CD14-positive monocyte (primary cell): ENCODE measurements at regions not wholly inside any gene's neighbourhood (a gene's known extent, or its start where the extent isn't known, plus 50 kb on each side); places are given as distances from the start of the nearest gene placed in this dataset.

ENCODE experiments used
- DNase-seq, 3 donors: peaks; one replicate each; pipeline ENCODE4 v3.0.0-alpha.2; 2011 to 2022
- H2AFZ ChIP-seq: 2 replicates; pipeline ENCODE4 v1.6.0; 2012; ENCODE audit warnings: mild to moderate bottlenecking, low read depth, low read length, inconsistent platforms; ENCODE audit not compliant: insufficient read depth, poor library complexity, severe bottlenecking
- H3K27ac ChIP-seq, 2 donors: 1 replicate in 1 of 2; 2 replicates in 1 of 2; pipeline ENCODE4 v1.5.1; 2012 to 2013; ENCODE audit warnings: low read length in 2 of 2, control low read depth in 1 of 2, inconsistent platforms in 1 of 2, low read depth in 1 of 2, mild to moderate bottlenecking in 1 of 2
- H3K27me3 ChIP-seq, 2 donors: one replicate each; pipeline versions ENCODE4 v1.6.0 to v1.6.1; 2011 to 2013; ENCODE audit warnings: low read length in 2 of 2; ENCODE audit not compliant: control insufficient read depth in 2 of 2, insufficient read depth in 2 of 2
- H3K36me3 ChIP-seq, 2 donors: replicated peaks in 1 of 2; 1 replicate in 1 of 2; 2 replicates in 1 of 2; pipeline versions ENCODE4 v1.5.1 to v1.6.1; 2012 to 2013; ENCODE audit warnings: low read length in 2 of 2, control low read depth in 1 of 2, inconsistent platforms in 1 of 2, mild to moderate bottlenecking in 1 of 2; ENCODE audit not compliant: insufficient read depth in 2 of 2, control insufficient read depth in 1 of 2
- H3K4me1 ChIP-seq, 2 donors: 1 replicate in 1 of 2; 2 replicates in 1 of 2; pipeline versions ENCODE4 v1.5.1 to v1.6.1; 2012 to 2013; ENCODE audit warnings: low read length in 2 of 2, control low read depth in 1 of 2, inconsistent platforms in 1 of 2, mild to moderate bottlenecking in 1 of 2, moderate library complexity in 1 of 2; ENCODE audit not compliant: insufficient read depth in 2 of 2, control insufficient read depth in 1 of 2
- H3K4me2 ChIP-seq: replicated peaks from 2 replicates; pipeline ENCODE3; 2012; ENCODE audit warnings: low read length, moderate library complexity, mild to moderate bottlenecking; ENCODE audit not compliant: poor library complexity, severe bottlenecking; ENCODE audit errors: extremely low read depth
- H3K4me3 ChIP-seq, 3 experiments: fragments of 200-600 bp in 1 of 3; sonication (generic) in 1 of 3; replicated peaks in 1 of 3; 1 replicate in 2 of 3; 2 replicates in 1 of 3; pipeline ENCODE4 v1.5.1; 2011 to 2013; ENCODE audit warnings: low read length in 3 of 3, mild to moderate bottlenecking in 3 of 3, control low read depth in 2 of 3, low read depth in 2 of 3, inconsistent platforms in 1 of 3, moderate library complexity in 1 of 3
- H3K79me2 ChIP-seq: 2 replicates; pipeline ENCODE4 v1.6.0; 2012; ENCODE audit warnings: mild to moderate bottlenecking, control low read depth, inconsistent platforms, low read length, moderate library complexity; ENCODE audit not compliant: insufficient read depth
- H3K9ac ChIP-seq: 2 replicates; pipeline ENCODE4 v1.6.0; 2017; ENCODE audit warnings: low read length, mild to moderate bottlenecking; ENCODE audit not compliant: insufficient read depth, poor library complexity, severe bottlenecking
- H3K9me3 ChIP-seq, 2 donors: replicated peaks in 1 of 2; 1 replicate in 1 of 2; 2 replicates in 1 of 2; pipeline versions ENCODE4 v1.5.1 to v1.6.1; 2012 to 2013; ENCODE audit warnings: low read length in 2 of 2, control low read depth in 1 of 2; ENCODE audit not compliant: control insufficient read depth in 1 of 2, insufficient read depth in 1 of 2
- H4K20me1 ChIP-seq: 2 replicates; pipeline ENCODE4 v1.6.0; 2012; ENCODE audit warnings: mild to moderate bottlenecking, low read length, control low read depth, moderate library complexity; ENCODE audit not compliant: insufficient read depth
- H3K27ac Mint-ChIP-seq, 7 donors: one replicate each; pipeline ENCODE4 v1.8.0; 2020; ENCODE audit warnings: mild to moderate bottlenecking in 7 of 7, mixed read lengths in 7 of 7, moderate library complexity in 6 of 7, inconsistent platforms in 2 of 7
- H3K27me3 Mint-ChIP-seq, 3 donors: one replicate each; pipeline ENCODE4 v1.8.0; 2021 to 2022; ENCODE audit warnings: low read depth in 3 of 3, mild to moderate bottlenecking in 3 of 3, mixed read lengths in 3 of 3, moderate library complexity in 3 of 3, inconsistent platforms in 1 of 3
- H3K36me3 Mint-ChIP-seq, 2 donors: one replicate each; pipeline ENCODE4 v1.8.0; 2020; ENCODE audit warnings: mixed read lengths in 2 of 2, inconsistent platforms in 1 of 2, mild to moderate bottlenecking in 1 of 2
- H3K4me1 Mint-ChIP-seq: one replicate; pipeline ENCODE4 v1.8.0; 2020; ENCODE audit warnings: mild to moderate bottlenecking, mixed read lengths
- H3K4me3 Mint-ChIP-seq, 2 donors: one replicate each; pipeline ENCODE4 v1.8.0; 2020; ENCODE audit warnings: mild to moderate bottlenecking in 2 of 2, mixed read lengths in 2 of 2, moderate library complexity in 1 of 2
- H3K9me3 Mint-ChIP-seq, 7 donors: one replicate each; pipeline ENCODE4 v1.8.0; 2020 to 2022; ENCODE audit warnings: mixed read lengths in 7 of 7, mild to moderate bottlenecking in 6 of 7, moderate library complexity in 6 of 7, inconsistent platforms in 2 of 7
- CTCF ChIP-seq: fragments of 200-600 bp; IDR thresholded peaks from one replicate; pipeline ENCODE4 v1.8.0; 2022; ENCODE audit warnings: antibody characterized with exemption, mild to moderate bottlenecking
- WGBS: methylation state at CpG from one replicate; pipeline ENCODE4 v1.1.5; 2013; ENCODE audit warnings: missing lambda C conversion rate; ENCODE audit not compliant: insufficient coverage; 5-methylcytosine and 5-hydroxymethylcytosine counted together
- intact Hi-C, 2 donors: fragments of 100-400 bp; cut with micrococcal nuclease; formaldehyde crosslinking; loops; one replicate each; pipeline versions ENCODE4 v1.15.0 to v1.15.1; 2023

- Mint-ChIP-seq H3K36me3 (no peaks in the 10 kb centered on the region), H3K27me3 (no peaks in the 10 kb centered on the region), H3K9me3 (peaks cover 4 to 12% (median 8%) of the 10 kb centered on the region in 7 donors), H3K4me3 (no peak overlapping the region), H3K27ac (no peak overlapping the region), H3K4me1 (no peaks in the 10 kb centered on the region)
- Histone ChIP-seq H3K4me2 (no peak overlapping the region), H3K27me3 (no peaks in the 10 kb centered on the region), H3K4me3 (no peak overlapping the region), H3K27ac (no peak overlapping the region), H2AFZ (no peak overlapping the region), H3K79me2 (no peaks in the 10 kb centered on the region), H3K9me3 (peaks cover 13% of the 10 kb centered on the region in 2 donors), H3K4me1 (no peaks in the 10 kb centered on the region), H3K9ac (no peak overlapping the region), H3K36me3 (no peaks in the 10 kb centered on the region), H4K20me1 (no peaks in the 10 kb centered on the region)
- no peak for DNase-seq
- intact Hi-C loops, result no loop called here
- WGBS, result no CpG with 5 or more reads among the region's 2 CpGs
- TF ChIP-seq CTCF, result no peak
These were observed 705.9 kb downstream of the MCTP2 start for GRCh38 chr15:94937242-94937641.

- intact Hi-C loops, result no loop called here
These were observed 712.5 kb downstream of the MCTP2 start for GRCh38 chr15:94943888-94944287.

More at GRCh38 chr15:94943888-94944287, 712.5 kb downstream of the MCTP2 start:
- H3K27ac Mint-ChIP-seq, result no peak overlapping the region
- no peak overlapping the region for H3K4me3 ChIP-seq
- no peaks in the 10 kb centered on the region for H4K20me1 ChIP-seq
- no peaks in the 10 kb centered on the region for H3K27me3 Mint-ChIP-seq
- H3K27me3 ChIP-seq, result no peaks in the 10 kb centered on the region
- H3K9me3 Mint-ChIP-seq, result peaks cover 0 to 3% (median 0%) of the 10 kb centered on the region in 7 donors
- H3K4me1 ChIP-seq, result no peaks in the 10 kb centered on the region
- H3K27ac ChIP-seq, result no peak overlapping the region
- no peak overlapping the region for H3K9ac ChIP-seq
- H3K36me3 Mint-ChIP-seq, result no peaks in the 10 kb centered on the region
- H3K4me3 Mint-ChIP-seq, result no peak overlapping the region
- no peak overlapping the region for H3K4me2 ChIP-seq
- no peak for DNase-seq
- no peak for TF ChIP-seq CTCF
- H3K4me1 Mint-ChIP-seq, result no peaks in the 10 kb centered on the region
- no peak overlapping the region for H2AFZ ChIP-seq
- H3K36me3 ChIP-seq, result no peaks in the 10 kb centered on the region
- H3K9me3 ChIP-seq, result no peaks in the 10 kb centered on the region
- H3K79me2 ChIP-seq, result no peaks in the 10 kb centered on the region
